H54 (cell line): ENCODE measurements at regions not wholly inside any gene's neighbourhood (a gene's known extent, or its start where the extent isn't known, plus 50 kb on each side); places are given as distances from the start of the nearest gene placed in this dataset.

ENCODE experiments used
- DNase-seq: peaks from one replicate; pipeline ENCODE4 v3.0.0; 2011; ENCODE audit warnings: low spot score, mixed read lengths; ENCODE audit not compliant: insufficient read length
- FAIRE-seq: peaks from 3 replicates; lab custom pipeline; 2011; peaks lifted over from hg19 to GRCh38; lab: Jason Lieb, UNC
- POLR2A ChIP-seq: IDR thresholded peaks from 2 replicates; pipeline ENCODE4 v1.6.1; 2011; ENCODE audit warnings: low read depth, mild to moderate bottlenecking, low read length

- DNase-seq (no peak), FAIRE-seq (no peak)
- no peak for TF ChIP-seq POLR2A
Observed at GRCh38 chr2:8214036-8214615, 467.7 kb upstream of the ID2 start.

GRCh38 chr2:8215159-8215863 lies 466.5 kb upstream of the ID2 start:
- FAIRE-seq (no peak), DNase-seq (no peak)
- no peak for TF ChIP-seq POLR2A

- TF ChIP-seq POLR2A = no peak
- FAIRE-seq = no peak
- no peak for DNase-seq
Observed at GRCh38 chr2:8215982-8216381, 465.9 kb upstream of the ID2 start.

GRCh38 chr2:8216397-8216796 lies 465.5 kb upstream of the ID2 start:
- DNase-seq = no peak
- TF ChIP-seq POLR2A = no peak
- FAIRE-seq = no peak

GRCh38 chr2:8217468-8218030 lies 464.3 kb upstream of the ID2 start:
- DNase-seq (no peak), FAIRE-seq (no peak)
- no peak for TF ChIP-seq POLR2A

GRCh38 chr2:8219096-8219495 lies 462.8 kb upstream of the ID2 start:
- no peak for TF ChIP-seq POLR2A
- FAIRE-seq (no peak), DNase-seq (no peak)

- FAIRE-seq (no peak), DNase-seq (no peak)
- TF ChIP-seq POLR2A = no peak
Observed at GRCh38 chr2:8219631-8220355, 462.1 kb upstream of the ID2 start.

- DNase-seq = no peak
- no peak for TF ChIP-seq POLR2A
- FAIRE-seq = no peak
Observed at GRCh38 chr2:8222979-8223694, 458.7 kb upstream of the ID2 start.

- no peak for TF ChIP-seq POLR2A
- FAIRE-seq = no peak
Observed at GRCh38 chr2:8223695-8224346, 458.0 kb upstream of the ID2 start.

GRCh38 chr2:8224347-8225190 lies 457.3 kb upstream of the ID2 start:
- FAIRE-seq (no peak), DNase-seq (no peak)
- TF ChIP-seq POLR2A = no peak

More at GRCh38 chr2:8223695-8224346, 458.0 kb upstream of the ID2 start:
- no peak for DNase-seq

- no peak for FAIRE-seq
- no peak for DNase-seq
Observed at GRCh38 chr2:8225266-8225665, 456.6 kb upstream of the ID2 start.

GRCh38 chr2:8225798-8226197 lies 456.1 kb upstream of the ID2 start:
- no peak for TF ChIP-seq POLR2A
- FAIRE-seq (no peak), DNase-seq (no peak)

More at GRCh38 chr2:8225266-8225665, 456.6 kb upstream of the ID2 start:
- TF ChIP-seq POLR2A = no peak
